Astrocyte of the spinal cord (primary cell): ENCODE measurements at regions not wholly inside any gene's neighbourhood (a gene's known extent, or its start where the extent isn't known, plus 50 kb on each side); places are given as distances from the start of the nearest gene placed in this dataset.

Experiments used
- DNase-seq: peaks from one replicate; pipeline ENCODE4 v3.0.0; 2011; ENCODE audit warnings: low read depth, low spot score
- H3K4me3 ChIP-seq: 2 replicates; pipeline ENCODE4 v1.5.1; 2011; ENCODE audit warnings: low read depth, mild to moderate bottlenecking, low read length, moderate library complexity
- CTCF ChIP-seq: IDR thresholded peaks from 2 replicates; pipeline ENCODE4 v1.5.1; 2012; ENCODE audit warnings: low read depth, mild to moderate bottlenecking, low read length, inconsistent platforms
- in situ Hi-C: cut with HindIII; loops from 2 replicates; pipeline ENCODE4 v1.10.0; 2017; ENCODE audit warnings: low sequenced_read_pairs

- in situ Hi-C loops = no loop called here
- TF ChIP-seq CTCF = no peak
- no peak for DNase-seq
- H3K4me3 ChIP-seq = no peak overlapping the region
Measured at GRCh38 chr12:66976526-66976925, 292.6 kb upstream of the CAND1 start.

- DNase-seq = no peak
- no peak for TF ChIP-seq CTCF
- in situ Hi-C loops = no loop called here
- H3K4me3 ChIP-seq = no peak overlapping the region
Measured at GRCh38 chr12:66978802-66979201, 290.4 kb upstream of the CAND1 start.

GRCh38 chr12:66979251-66979650, 289.9 kb upstream of the CAND1 start:
- TF ChIP-seq CTCF = no peak
- no peak for DNase-seq
- in situ Hi-C loops = no loop called here
- H3K4me3 ChIP-seq = no peak overlapping the region

- in situ Hi-C loops = no loop called here
- DNase-seq = no peak
- no peak for TF ChIP-seq CTCF
- H3K4me3 ChIP-seq = no peak overlapping the region
Measured at GRCh38 chr12:66984077-66984476, 285.1 kb upstream of the CAND1 start.

GRCh38 chr12:66984962-66985361, 284.2 kb upstream of the CAND1 start:
- no peak overlapping the region for H3K4me3 ChIP-seq
- no peak for TF ChIP-seq CTCF
- peak; percentile 46 for DNase-seq
- in situ Hi-C loops = no loop called here

GRCh38 chr12:66999141-66999540, 270.0 kb upstream of the CAND1 start:
- no peak for TF ChIP-seq CTCF
- in situ Hi-C loops = no loop called here
- H3K4me3 ChIP-seq = no peak overlapping the region
- DNase-seq = no peak

- DNase-seq = no peak
- TF ChIP-seq CTCF = no peak
- in situ Hi-C loops = no loop called here
- H3K4me3 ChIP-seq = no peak overlapping the region
Measured at GRCh38 chr12:67001251-67001650, 267.9 kb upstream of the CAND1 start.
